ENCODE measurements at regions not wholly inside any gene's neighbourhood (a gene's known extent, or its start where the extent isn't known, plus 50 kb on each side); places are given as distances from the start of the nearest gene placed in this dataset.

- no peaks in the 10 kb centered on the region for H3K36me3 ChIP-seq (ENCODE audit: insufficient read depth, low read length)
- peaks cover 42% of the 10 kb centered on the region for H3K27me3 ChIP-seq (ENCODE audit: insufficient read depth, low read length)
- peaks cover 26% of the 10 kb centered on the region for H3K4me1 ChIP-seq (ENCODE audit: insufficient read depth, low read length)
- no peak overlapping the region for H3K4me3 ChIP-seq (ENCODE audit: low read length)
- no peak overlapping the region for H2AFZ ChIP-seq (ENCODE audit: low read depth, low read length)
- H3K9me3 ChIP-seq (ENCODE audit: low read length): no peaks in the 10 kb centered on the region
Observed at GRCh38 chr1:10860682-10861081, 64.2 kb upstream of the CASZ1 start.

DNA sequence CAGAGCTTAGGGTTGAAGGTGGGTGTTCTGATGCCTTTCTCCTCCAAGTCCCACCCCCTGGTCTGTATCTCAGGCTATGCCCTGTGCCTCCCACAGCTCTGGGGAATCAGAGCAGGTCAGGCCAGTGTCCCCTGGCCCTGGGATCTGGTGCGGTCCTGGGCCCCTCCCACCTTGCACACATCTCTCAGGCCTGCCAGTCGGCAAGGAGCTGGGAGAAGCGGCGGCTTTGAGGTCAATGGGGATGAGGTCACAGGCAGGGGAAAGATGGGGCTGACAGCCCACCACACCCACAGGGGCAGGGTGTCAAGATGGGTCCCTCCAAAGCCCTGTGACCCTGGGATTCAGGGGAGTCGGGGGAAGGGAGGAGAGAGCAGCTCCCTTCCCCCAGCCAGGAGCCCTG is 65.4 kb upstream of the CASZ1 start:
- no peak overlapping the region for H3K4me3 ChIP-seq (ENCODE audit: low read length)
- H2AFZ ChIP-seq (ENCODE audit: low read depth, low read length): no peak overlapping the region
- H3K9me3 ChIP-seq (ENCODE audit: low read length): no peaks in the 10 kb centered on the region
- peaks cover 45% of the 10 kb centered on the region for H3K27me3 ChIP-seq (ENCODE audit: insufficient read depth, low read length)
- peaks cover 36% of the 10 kb centered on the region for H3K4me1 ChIP-seq (ENCODE audit: insufficient read depth, low read length)
- no peaks in the 10 kb centered on the region for H3K36me3 ChIP-seq (ENCODE audit: insufficient read depth, low read length)

DNA sequence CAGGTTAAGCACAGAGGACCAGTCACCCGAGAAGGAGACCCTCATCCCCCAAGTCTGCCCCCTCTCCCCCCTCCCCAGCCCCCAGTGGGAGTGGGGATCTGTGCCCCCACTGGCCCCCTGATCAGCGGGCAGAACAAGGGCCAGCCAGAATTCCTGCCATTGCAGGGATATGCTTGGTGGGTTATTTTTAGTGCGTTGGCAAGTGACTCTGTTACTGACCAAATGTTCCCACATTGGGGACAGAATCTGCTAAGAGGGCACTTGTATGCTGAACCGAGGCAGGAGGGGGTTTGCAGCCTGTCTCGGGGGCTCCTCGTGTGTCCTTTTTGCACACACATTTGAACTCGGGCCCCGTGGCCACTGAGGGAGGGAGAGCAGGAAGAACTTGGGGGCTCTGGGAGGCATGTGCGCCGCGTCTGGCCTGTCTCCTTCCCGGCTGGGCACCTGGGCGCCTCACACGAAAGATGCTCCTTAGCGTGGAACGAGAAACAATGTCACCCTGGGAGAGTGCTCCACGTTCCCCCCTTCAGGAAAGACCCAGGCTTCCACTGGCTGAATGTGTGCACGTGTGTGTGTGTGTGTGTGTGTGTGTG is 66.4 kb upstream of the CASZ1 start:
- Histone ChIP-seq H3K27me3 (ENCODE audit: insufficient read depth, low read length) (peaks cover 39% of the 10 kb centered on the region), H3K4me1 (ENCODE audit: insufficient read depth, low read length) (peaks cover 43% of the 10 kb centered on the region), H3K4me3 (ENCODE audit: low read length) (no peak overlapping the region), H3K9me3 (ENCODE audit: low read length) (no peaks in the 10 kb centered on the region), H2AFZ (ENCODE audit: low read depth, low read length) (no peak overlapping the region), H3K36me3 (ENCODE audit: insufficient read depth, low read length) (no peaks in the 10 kb centered on the region)

GRCh38 chr1:10863886-10864285 is 67.4 kb upstream of the CASZ1 start:
- H2AFZ ChIP-seq (ENCODE audit: low read depth, low read length): no peak overlapping the region
- no peak overlapping the region for H3K4me3 ChIP-seq (ENCODE audit: low read length)
- H3K9me3 ChIP-seq (ENCODE audit: low read length): no peaks in the 10 kb centered on the region
- peaks cover 36% of the 10 kb centered on the region for H3K27me3 ChIP-seq (ENCODE audit: insufficient read depth, low read length)
- H3K36me3 ChIP-seq (ENCODE audit: insufficient read depth, low read length): no peaks in the 10 kb centered on the region
- peaks cover 46% of the 10 kb centered on the region for H3K4me1 ChIP-seq (ENCODE audit: insufficient read depth, low read length)

GRCh38 chr1:10864776-10865175 is 68.3 kb upstream of the CASZ1 start:
- Histone ChIP-seq H3K27me3 (ENCODE audit: insufficient read depth, low read length) (peaks cover 41% of the 10 kb centered on the region), H3K36me3 (ENCODE audit: insufficient read depth, low read length) (no peaks in the 10 kb centered on the region), H3K4me3 (ENCODE audit: low read length) (no peak overlapping the region), H2AFZ (ENCODE audit: low read depth, low read length) (no peak overlapping the region), H3K9me3 (ENCODE audit: low read length) (no peaks in the 10 kb centered on the region), H3K4me1 (ENCODE audit: insufficient read depth, low read length) (peaks cover 46% of the 10 kb centered on the region)

- no peak overlapping the region for H3K4me3 ChIP-seq (ENCODE audit: low read length)
- H2AFZ ChIP-seq (ENCODE audit: low read depth, low read length): no peak overlapping the region
- H3K4me1 ChIP-seq (ENCODE audit: insufficient read depth, low read length): peaks cover 46% of the 10 kb centered on the region
- peaks cover 35% of the 10 kb centered on the region for H3K27me3 ChIP-seq (ENCODE audit: insufficient read depth, low read length)
- H3K36me3 ChIP-seq (ENCODE audit: insufficient read depth, low read length): no peaks in the 10 kb centered on the region
- no peaks in the 10 kb centered on the region for H3K9me3 ChIP-seq (ENCODE audit: low read length)
Observed at GRCh38 chr1:10865518-10866320, 69.3 kb upstream of the CASZ1 start.

GRCh38 chr1:10866321-10867093 is 70.1 kb upstream of the CASZ1 start:
- H3K4me3 ChIP-seq (ENCODE audit: low read length): peak overlapping the region; percentile 45
- no peak overlapping the region for H2AFZ ChIP-seq (ENCODE audit: low read depth, low read length)
- H3K27me3 ChIP-seq (ENCODE audit: insufficient read depth, low read length): peaks cover 27% of the 10 kb centered on the region
- peaks cover 46% of the 10 kb centered on the region for H3K4me1 ChIP-seq (ENCODE audit: insufficient read depth, low read length)
- no peaks in the 10 kb centered on the region for H3K36me3 ChIP-seq (ENCODE audit: insufficient read depth, low read length)
- no peaks in the 10 kb centered on the region for H3K9me3 ChIP-seq (ENCODE audit: low read length)

DNA sequence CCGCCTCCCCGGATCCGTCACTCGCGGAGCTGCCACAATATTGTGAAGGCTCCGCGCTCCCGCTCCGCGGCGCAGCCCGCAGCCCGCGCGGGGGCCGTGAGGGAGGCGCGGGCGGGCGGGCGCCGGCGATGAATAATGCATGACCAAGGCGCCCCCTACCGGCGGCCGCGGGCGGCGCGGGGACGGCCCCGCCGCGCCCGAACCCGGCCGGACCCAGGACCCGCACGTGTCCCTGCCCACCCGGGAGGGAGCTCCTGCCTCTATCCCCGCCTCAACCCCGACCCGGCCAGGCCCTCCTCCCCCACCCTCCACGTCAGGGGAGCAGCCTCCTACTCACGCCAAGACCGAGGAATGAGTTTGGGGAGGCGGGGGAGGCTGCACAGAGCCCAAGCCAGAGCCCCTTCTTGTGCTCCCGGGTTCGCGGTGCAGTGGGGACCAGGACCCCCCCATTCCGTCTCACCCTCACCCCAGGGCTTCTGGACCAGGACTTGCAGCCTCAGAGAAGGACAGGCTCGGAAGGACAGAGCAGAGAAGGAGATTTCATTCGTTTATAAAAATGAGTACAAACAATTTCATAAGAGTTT is 70.8 kb upstream of the CASZ1 start:
- H3K9me3 ChIP-seq (ENCODE audit: low read length): no peaks in the 10 kb centered on the region
- H3K4me1 ChIP-seq (ENCODE audit: insufficient read depth, low read length): peaks cover 46% of the 10 kb centered on the region
- peak overlapping the region; percentile 70 for H2AFZ ChIP-seq (ENCODE audit: low read depth, low read length)
- H3K36me3 ChIP-seq (ENCODE audit: insufficient read depth, low read length): no peaks in the 10 kb centered on the region
- peaks cover 23% of the 10 kb centered on the region for H3K27me3 ChIP-seq (ENCODE audit: insufficient read depth, low read length)
- H3K4me3 ChIP-seq (ENCODE audit: low read length): peak overlapping the region; percentile 45

GRCh38 chr1:10867914-10868598 is 71.6 kb upstream of the CASZ1 start:
- Histone ChIP-seq H3K27me3 (ENCODE audit: insufficient read depth, low read length) (peaks cover 23% of the 10 kb centered on the region), H2AFZ (ENCODE audit: low read depth, low read length) (no peak overlapping the region), H3K36me3 (ENCODE audit: insufficient read depth, low read length) (no peaks in the 10 kb centered on the region), H3K4me1 (ENCODE audit: insufficient read depth, low read length) (peaks cover 45% of the 10 kb centered on the region), H3K9me3 (ENCODE audit: low read length) (no peaks in the 10 kb centered on the region), H3K4me3 (ENCODE audit: low read length) (no peak overlapping the region)

DNA sequence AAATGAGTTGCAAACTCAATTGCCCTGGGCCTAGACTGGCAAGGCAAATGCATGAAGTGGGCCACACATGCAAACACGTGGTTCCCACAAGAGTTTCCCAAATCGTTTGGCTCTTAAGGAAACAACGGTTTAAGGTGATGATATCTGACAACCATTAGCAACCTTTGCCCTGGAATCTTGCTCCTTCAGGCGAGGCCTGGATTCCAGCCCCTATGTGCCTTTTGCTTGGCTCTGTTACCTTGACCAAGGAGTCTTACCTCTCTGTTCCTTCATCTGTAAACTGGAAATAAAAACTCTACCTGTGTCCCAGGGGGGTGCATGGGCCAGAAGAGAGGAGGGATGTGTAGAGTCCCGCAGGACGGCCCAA is 72.1 kb upstream of the CASZ1 start:
- Histone ChIP-seq H2AFZ (ENCODE audit: low read depth, low read length) (no peak overlapping the region), H3K36me3 (ENCODE audit: insufficient read depth, low read length) (no peaks in the 10 kb centered on the region), H3K27me3 (ENCODE audit: insufficient read depth, low read length) (peaks cover 21% of the 10 kb centered on the region), H3K9me3 (ENCODE audit: low read length) (no peaks in the 10 kb centered on the region), H3K4me1 (ENCODE audit: insufficient read depth, low read length) (peaks cover 40% of the 10 kb centered on the region), H3K4me3 (ENCODE audit: low read length) (no peak overlapping the region)

DNA sequence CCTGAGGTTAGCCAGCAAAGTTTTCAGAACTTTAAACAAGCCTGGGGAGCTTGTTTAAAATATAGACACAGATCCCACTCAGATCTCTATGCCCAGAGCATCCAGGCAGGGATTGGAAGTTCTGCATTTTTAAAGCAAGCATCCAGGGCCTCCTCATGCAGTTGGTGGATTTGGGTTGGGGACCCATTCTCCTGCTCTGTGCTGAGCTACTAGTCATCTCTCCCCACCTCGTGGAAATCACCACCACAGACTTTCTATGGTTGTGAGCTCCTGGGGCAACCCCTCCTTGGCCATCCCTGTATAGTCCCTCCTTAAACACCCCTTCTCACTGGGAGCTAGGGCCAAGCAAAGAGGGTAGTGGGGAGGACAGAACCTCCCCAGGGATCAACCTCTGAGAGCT is 73.5 kb upstream of the CASZ1 start:
- Histone ChIP-seq H3K9me3 (ENCODE audit: low read length) (no peaks in the 10 kb centered on the region), H3K4me3 (ENCODE audit: low read length) (no peak overlapping the region), H3K27me3 (ENCODE audit: insufficient read depth, low read length) (peaks cover 21% of the 10 kb centered on the region), H2AFZ (ENCODE audit: low read depth, low read length) (no peak overlapping the region), H3K36me3 (ENCODE audit: insufficient read depth, low read length) (no peaks in the 10 kb centered on the region), H3K4me1 (ENCODE audit: insufficient read depth, low read length) (peaks cover 27% of the 10 kb centered on the region)

DNA sequence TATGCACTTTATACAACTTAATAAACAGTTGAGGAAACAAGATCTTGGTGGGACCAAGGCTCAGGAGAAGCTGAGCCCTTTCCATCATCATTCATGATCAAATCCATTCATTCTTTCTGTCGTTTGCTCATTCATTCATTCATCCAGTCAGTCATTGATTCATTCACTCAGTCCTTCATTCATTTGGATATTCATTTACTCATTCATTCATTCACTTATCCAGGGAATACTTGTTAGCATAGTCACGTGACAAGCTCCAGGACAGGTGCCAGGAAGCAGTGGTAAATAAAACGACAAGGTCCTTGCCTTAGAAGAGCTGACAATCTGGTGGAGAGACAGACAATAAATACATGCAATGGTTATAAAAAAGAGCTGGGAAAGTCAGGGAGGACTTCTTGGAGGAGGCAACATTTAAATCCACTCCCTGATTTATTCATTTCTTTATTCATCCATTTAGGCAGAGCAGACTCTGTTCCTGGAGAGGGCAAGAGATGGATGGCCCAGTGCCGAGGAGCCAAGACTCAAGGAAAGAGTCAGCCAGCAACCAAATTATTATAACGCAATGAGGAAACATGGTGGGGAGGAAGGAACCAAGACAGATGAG is 74.1 kb upstream of the CASZ1 start:
- H3K4me3 ChIP-seq (ENCODE audit: low read length): no peak overlapping the region
- no peaks in the 10 kb centered on the region for H3K36me3 ChIP-seq (ENCODE audit: insufficient read depth, low read length)
- peaks cover 15% of the 10 kb centered on the region for H3K27me3 ChIP-seq (ENCODE audit: insufficient read depth, low read length)
- no peaks in the 10 kb centered on the region for H3K9me3 ChIP-seq (ENCODE audit: low read length)
- no peak overlapping the region for H2AFZ ChIP-seq (ENCODE audit: low read depth, low read length)
- H3K4me1 ChIP-seq (ENCODE audit: insufficient read depth, low read length): peaks cover 20% of the 10 kb centered on the region
